IPS-15b (cell line): ENCODE measurements at regions not wholly inside any gene's neighbourhood (a gene's known extent, or its start where the extent isn't known, plus 50 kb on each side); places are given as distances from the start of the nearest gene placed in this dataset.

Source experiments
- H3K27me3 ChIP-seq: one replicate; pipeline ENCODE4 v1.6.1; 2013; ENCODE audit warnings: low read length; ENCODE audit not compliant: control insufficient read depth, insufficient read depth
- H3K36me3 ChIP-seq: one replicate; pipeline ENCODE4 v1.6.1; 2013; ENCODE audit warnings: low read length; ENCODE audit not compliant: control insufficient read depth, insufficient read depth
- H3K4me1 ChIP-seq: one replicate; pipeline ENCODE4 v1.6.1; 2013; ENCODE audit warnings: mild to moderate bottlenecking, low read length; ENCODE audit not compliant: control insufficient read depth, insufficient read depth
- H3K4me3 ChIP-seq: one replicate; pipeline ENCODE4 v1.5.1; 2013; ENCODE audit warnings: low read depth, low read length
- H3K9ac ChIP-seq: one replicate; pipeline ENCODE4 v1.6.1; 2013; ENCODE audit warnings: low read depth, mild to moderate bottlenecking, low read length
- H3K9me3 ChIP-seq: one replicate; pipeline ENCODE4 v1.6.1; 2013; ENCODE audit warnings: mild to moderate bottlenecking, low read length; ENCODE audit not compliant: control insufficient read depth, insufficient read depth

GRCh38 chr14:54202288-54202687 is 194.5 kb upstream of the CDKN3 start:
- peaks cover 6% of the 10 kb centered on the region for H3K9me3 ChIP-seq
- no peaks in the 10 kb centered on the region for H3K27me3 ChIP-seq
- no peak overlapping the region for H3K4me3 ChIP-seq
- no peaks in the 10 kb centered on the region for H3K4me1 ChIP-seq
- H3K36me3 ChIP-seq, result no peaks in the 10 kb centered on the region
- no peak overlapping the region for H3K9ac ChIP-seq

- H3K27me3 ChIP-seq, result no peaks in the 10 kb centered on the region
- H3K4me1 ChIP-seq, result no peaks in the 10 kb centered on the region
- H3K9ac ChIP-seq, result no peak overlapping the region
- H3K4me3 ChIP-seq, result no peak overlapping the region
- H3K9me3 ChIP-seq, result peaks cover 6% of the 10 kb centered on the region
- no peaks in the 10 kb centered on the region for H3K36me3 ChIP-seq
Measured at GRCh38 chr14:54206516-54206915, 190.3 kb upstream of the CDKN3 start.

GRCh38 chr14:54207075-54207474 is 189.7 kb upstream of the CDKN3 start:
- no peaks in the 10 kb centered on the region for H3K4me1 ChIP-seq
- H3K36me3 ChIP-seq, result no peaks in the 10 kb centered on the region
- H3K27me3 ChIP-seq, result no peaks in the 10 kb centered on the region
- no peak overlapping the region for H3K9ac ChIP-seq
- H3K4me3 ChIP-seq, result no peak overlapping the region
- peaks cover 2% of the 10 kb centered on the region for H3K9me3 ChIP-seq

GRCh38 chr14:54207476-54208462 is 189.0 kb upstream of the CDKN3 start:
- H3K36me3 ChIP-seq, result no peaks in the 10 kb centered on the region
- H3K4me3 ChIP-seq, result no peak overlapping the region
- no peaks in the 10 kb centered on the region for H3K27me3 ChIP-seq
- H3K9me3 ChIP-seq, result no peaks in the 10 kb centered on the region
- no peaks in the 10 kb centered on the region for H3K4me1 ChIP-seq
- no peak overlapping the region for H3K9ac ChIP-seq

GRCh38 chr14:54208751-54209150 is 188.1 kb upstream of the CDKN3 start:
- no peaks in the 10 kb centered on the region for H3K9me3 ChIP-seq
- no peak overlapping the region for H3K4me3 ChIP-seq
- no peaks in the 10 kb centered on the region for H3K36me3 ChIP-seq
- no peak overlapping the region for H3K9ac ChIP-seq
- no peaks in the 10 kb centered on the region for H3K4me1 ChIP-seq
- H3K27me3 ChIP-seq, result no peaks in the 10 kb centered on the region

- H3K9ac ChIP-seq, result no peak overlapping the region
- H3K9me3 ChIP-seq, result no peaks in the 10 kb centered on the region
- no peak overlapping the region for H3K4me3 ChIP-seq
- H3K36me3 ChIP-seq, result no peaks in the 10 kb centered on the region
- no peaks in the 10 kb centered on the region for H3K4me1 ChIP-seq
- no peaks in the 10 kb centered on the region for H3K27me3 ChIP-seq
Measured at GRCh38 chr14:54209511-54210250, 187.1 kb upstream of the CDKN3 start.

- H3K36me3 ChIP-seq, result no peaks in the 10 kb centered on the region
- no peak overlapping the region for H3K9ac ChIP-seq
- H3K9me3 ChIP-seq, result no peaks in the 10 kb centered on the region
- H3K4me3 ChIP-seq, result no peak overlapping the region
- no peaks in the 10 kb centered on the region for H3K4me1 ChIP-seq
- H3K27me3 ChIP-seq, result no peaks in the 10 kb centered on the region
Measured at GRCh38 chr14:54211551-54212308, 185.1 kb upstream of the CDKN3 start.

- H3K4me3 ChIP-seq, result no peak overlapping the region
- H3K36me3 ChIP-seq, result no peaks in the 10 kb centered on the region
- peaks cover 11% of the 10 kb centered on the region for H3K27me3 ChIP-seq
- no peak overlapping the region for H3K9ac ChIP-seq
- no peaks in the 10 kb centered on the region for H3K4me1 ChIP-seq
- no peaks in the 10 kb centered on the region for H3K9me3 ChIP-seq
Measured at GRCh38 chr14:54213536-54213935, 183.3 kb upstream of the CDKN3 start.

GRCh38 chr14:54216827-54217226 is 180.0 kb upstream of the CDKN3 start:
- Histone ChIP-seq H3K27me3 (peaks cover 44% of the 10 kb centered on the region), H3K4me3 (no peak overlapping the region), H3K9me3 (no peaks in the 10 kb centered on the region), H3K4me1 (peaks cover 14% of the 10 kb centered on the region), H3K9ac (no peak overlapping the region), H3K36me3 (no peaks in the 10 kb centered on the region)

GRCh38 chr14:54219261-54220070 is 177.3 kb upstream of the CDKN3 start:
- Histone ChIP-seq H3K4me3 (peak overlapping the region; percentile 60), H3K9ac (no peak overlapping the region), H3K36me3 (no peaks in the 10 kb centered on the region), H3K27me3 (peaks cover 50% of the 10 kb centered on the region), H3K9me3 (no peaks in the 10 kb centered on the region), H3K4me1 (peaks cover 18% of the 10 kb centered on the region)
